D721Med (cell line): ENCODE measurements at regions not wholly inside any gene's neighbourhood (a gene's known extent, or its start where the extent isn't known, plus 50 kb on each side); places are given as distances from the start of the nearest gene placed in this dataset.
"Not testable (repeated sequence)": the region's sequence is repeated elsewhere in the genome, so short reads cannot be mapped to it uniquely, and the experiment has no call there.

Experiments
- DNase-seq: peaks from one replicate; pipeline ENCODE4 v3.0.0; 2011; ENCODE audit warnings: low spot score; ENCODE audit not compliant: insufficient read length
- FAIRE-seq: peaks from 2 replicates; lab custom pipeline; 2011; peaks lifted over from hg19 to GRCh38; lab: Jason Lieb, UNC
- CTCF ChIP-seq: IDR thresholded peaks from 2 replicates; pipeline ENCODE4 v1.5.1; 2012; ENCODE audit warnings: mild to moderate bottlenecking, control low read depth; ENCODE audit not compliant: insufficient read depth; ENCODE audit errors: missing control alignments

DNA sequence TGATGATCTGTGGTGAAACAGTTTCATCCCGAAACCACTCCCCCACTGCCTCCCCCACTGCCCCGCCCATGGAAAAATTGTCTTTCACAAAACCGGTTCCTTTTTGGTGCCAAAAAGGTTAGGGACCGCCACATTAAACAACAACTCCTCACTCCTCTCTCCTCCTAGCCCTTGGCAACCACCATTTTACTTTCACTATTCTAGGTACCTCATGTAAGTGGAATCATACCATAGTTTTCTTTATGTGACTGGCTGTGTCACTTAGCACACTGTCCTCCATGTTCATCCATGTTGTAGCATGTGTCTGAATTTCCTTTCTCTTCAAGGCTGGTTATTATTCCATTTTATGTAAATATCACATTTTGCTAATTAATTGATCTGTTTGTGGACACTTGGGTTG, 99.3 kb downstream of the UTRN start:
- no peak for TF ChIP-seq CTCF
- DNase-seq, result no peak
- FAIRE-seq, result no peak

GRCh38 chr6:144389474-144389873, 104.3 kb downstream of the UTRN start:
- not testable (repeated sequence) for DNase-seq, FAIRE-seq

DNA sequence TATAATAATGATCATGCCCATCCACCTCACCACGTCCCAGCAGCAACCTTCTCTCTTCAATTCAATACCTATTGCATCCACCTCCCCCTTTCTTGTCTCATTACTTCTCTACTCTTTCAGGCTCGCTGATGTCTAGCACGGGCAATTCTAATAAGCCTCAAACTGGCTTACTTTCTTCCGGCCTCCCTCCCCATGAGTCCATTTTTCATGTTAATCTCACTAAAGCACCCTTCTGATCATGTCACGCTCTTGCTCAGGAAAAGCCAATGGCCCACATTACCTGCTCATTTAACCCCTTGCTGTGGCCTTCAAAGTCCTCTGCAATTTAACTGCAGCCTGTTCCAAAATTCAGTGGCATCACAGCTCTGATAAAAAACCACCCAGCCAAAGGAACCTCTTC, 105.1 kb downstream of the UTRN start:
- DNase-seq (no peak), FAIRE-seq (no peak)
- no peak for TF ChIP-seq CTCF

DNA sequence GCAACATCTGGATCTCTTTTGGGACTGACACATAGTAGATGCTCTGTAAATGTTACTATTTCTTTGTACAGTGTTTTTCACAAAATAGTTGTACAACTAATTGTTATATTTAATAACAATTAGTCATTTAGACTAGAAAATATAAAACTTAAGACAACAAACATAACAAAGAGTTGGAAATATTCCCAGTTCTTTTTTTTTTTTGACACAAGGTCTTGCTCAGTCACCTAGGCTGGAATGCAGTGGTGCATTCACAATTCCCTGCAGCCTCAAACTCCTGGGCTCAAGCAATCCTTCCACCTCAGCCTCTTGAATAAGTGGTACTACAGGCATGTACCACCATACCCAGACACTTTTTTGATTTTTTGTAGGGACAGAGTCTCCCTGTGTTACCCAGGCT, 105.8 kb downstream of the UTRN start:
- DNase-seq, result no peak
- FAIRE-seq, result no peak
- no peak for TF ChIP-seq CTCF

- FAIRE-seq (no peak), DNase-seq (no peak)
- TF ChIP-seq CTCF, result no peak
Observed at GRCh38 chr6:144392536-144392935, 107.4 kb downstream of the UTRN start.

DNA sequence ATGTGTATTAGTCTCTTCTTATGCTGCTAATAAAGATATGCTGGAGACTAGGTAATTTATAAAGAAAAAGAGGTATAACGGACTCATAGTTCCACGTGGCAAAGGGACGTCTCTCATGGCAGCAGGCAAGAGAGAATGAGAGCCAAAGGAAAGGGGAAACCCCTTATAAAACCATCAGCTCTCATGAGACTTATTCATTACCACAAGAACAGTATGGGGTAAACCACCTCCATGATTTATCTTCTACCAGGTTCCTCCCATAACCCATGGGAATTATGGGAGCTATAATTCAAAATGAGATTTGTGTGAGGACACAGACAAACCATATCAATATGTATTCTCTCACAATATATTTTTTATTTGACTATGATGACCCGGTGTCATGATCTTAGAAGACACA, 109.1 kb downstream of the UTRN start:
- no peak for TF ChIP-seq CTCF
- no peak for DNase-seq
- no peak for FAIRE-seq

DNA sequence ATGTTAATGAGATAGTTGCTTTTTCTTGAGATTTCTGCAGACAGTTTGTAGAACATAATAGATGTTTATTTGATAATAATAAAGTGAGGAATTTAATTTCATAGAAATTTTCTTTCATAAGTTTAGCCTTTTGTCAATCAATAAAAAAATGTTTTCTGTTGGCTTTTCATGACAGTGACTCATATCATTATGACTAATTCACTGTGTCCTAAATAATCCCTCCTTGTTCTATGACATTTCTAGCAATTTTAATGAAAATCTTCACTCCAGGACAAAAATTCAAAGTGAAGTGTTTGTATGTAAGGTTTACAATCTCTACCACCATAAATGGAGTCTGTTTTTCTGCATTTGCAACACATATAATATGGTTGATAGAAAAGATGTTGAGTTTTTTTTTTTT, 109.9 kb downstream of the UTRN start:
- DNase-seq (no peak), FAIRE-seq (no peak)
- no peak for TF ChIP-seq CTCF

GRCh38 chr6:144395826-144396225, 110.7 kb downstream of the UTRN start:
- TF ChIP-seq CTCF, result no peak
- no peak for FAIRE-seq
- DNase-seq, result no peak
